GM12891 (cell line): ENCODE measurements at regions not wholly inside any gene's neighbourhood (a gene's known extent, or its start where the extent isn't known, plus 50 kb on each side); places are given as distances from the start of the nearest gene placed in this dataset.

Experiments
- DNase-seq: peaks from one replicate; pipeline ENCODE4 v3.0.0; 2011; ENCODE audit warnings: low spot score; ENCODE audit not compliant: insufficient read length
- FAIRE-seq: peaks from 2 replicates; lab custom pipeline; 2011; peaks lifted over from hg19 to GRCh38; lab: Jason Lieb, UNC
- PAX5 ChIP-seq: IDR thresholded peaks from 2 replicates; pipeline ENCODE4 v1.6.1; 2011; ENCODE audit warnings: low read length, moderate library complexity, mild to moderate bottlenecking; ENCODE audit not compliant: insufficient read depth, severe bottlenecking
- POLR2A ChIP-seq: IDR thresholded peaks from 2 replicates; pipeline ENCODE4 v1.6.1; 2011; ENCODE audit warnings: low read depth, low read length, control low read depth
- POLR2AphosphoS5 ChIP-seq: IDR thresholded peaks from 2 replicates; pipeline ENCODE4 v1.6.1; 2011; ENCODE audit warnings: low read depth, low read length, control low read depth
- POU2F2 ChIP-seq: IDR thresholded peaks from 2 replicates; pipeline ENCODE4 v1.6.1; 2011; ENCODE audit warnings: low read depth, mild to moderate bottlenecking, control low read depth, low read length, moderate library complexity
- SPI1 ChIP-seq: IDR thresholded peaks from 2 replicates; pipeline ENCODE4 v1.6.1; 2011; ENCODE audit warnings: low read depth, low read length, control low read depth
- TAF1 ChIP-seq: IDR thresholded peaks from 2 replicates; pipeline ENCODE4 v1.6.1; 2011; ENCODE audit warnings: low read depth, low read length, control low read depth

DNA sequence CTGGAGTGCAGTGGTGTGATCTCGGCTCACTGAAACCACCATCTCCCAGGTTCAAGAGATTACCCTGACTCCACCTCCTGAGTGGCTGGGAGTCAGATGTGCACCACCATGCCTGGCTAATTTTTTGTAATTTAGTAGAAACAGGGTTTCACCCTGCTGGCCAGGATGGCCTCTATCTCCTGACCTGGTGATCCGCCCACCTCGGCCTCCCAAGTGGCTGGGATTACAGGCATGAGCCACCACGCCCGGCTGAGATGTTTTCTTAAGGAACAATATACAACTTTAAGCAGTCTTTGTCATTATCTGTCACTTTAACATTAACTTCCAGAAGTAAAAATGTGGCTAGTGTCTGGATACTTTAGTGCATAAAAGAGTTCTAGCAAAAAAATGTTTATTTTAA, 272.6 kb upstream of the FAT3 start:
- DNase-seq (no peak), FAIRE-seq (no peak)
- TF ChIP-seq POLR2AphosphoS5 = no peak
- no peak for TF ChIP-seq TAF1
- no peak for TF ChIP-seq SPI1
- TF ChIP-seq POU2F2 = no peak
- TF ChIP-seq POLR2A = no peak
- no peak for TF ChIP-seq PAX5

DNA sequence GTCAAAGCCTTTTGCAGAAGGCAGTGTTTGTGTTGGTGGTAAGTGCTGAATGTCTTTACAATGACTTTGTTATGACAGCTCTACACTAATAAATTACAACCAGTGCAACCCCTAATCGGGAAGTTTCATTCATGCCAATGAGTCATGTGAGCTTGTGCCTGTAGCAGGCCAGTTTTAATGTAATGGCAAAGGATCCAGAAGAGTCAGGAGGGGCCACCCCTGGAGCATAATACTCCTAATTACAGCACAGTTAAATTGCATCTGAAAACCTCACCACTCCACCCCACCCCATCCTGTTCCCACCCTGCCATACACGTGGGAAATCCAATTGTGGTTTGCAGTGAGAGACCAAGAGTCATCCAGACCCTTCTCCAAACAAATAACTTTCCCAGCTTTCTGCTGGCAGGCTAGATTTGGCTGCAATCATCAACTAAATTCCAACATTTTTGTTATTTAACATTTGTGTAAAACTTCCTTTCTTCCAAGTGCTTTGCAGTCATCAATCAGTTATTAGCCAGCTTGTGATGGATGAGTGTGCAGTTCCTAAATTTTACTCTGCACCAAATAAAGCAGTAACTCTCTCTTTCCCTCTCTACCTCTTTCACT, 277.3 kb upstream of the FAT3 start:
- DNase-seq (no peak), FAIRE-seq (no peak)
- TF ChIP-seq POLR2AphosphoS5 = no peak

DNA sequence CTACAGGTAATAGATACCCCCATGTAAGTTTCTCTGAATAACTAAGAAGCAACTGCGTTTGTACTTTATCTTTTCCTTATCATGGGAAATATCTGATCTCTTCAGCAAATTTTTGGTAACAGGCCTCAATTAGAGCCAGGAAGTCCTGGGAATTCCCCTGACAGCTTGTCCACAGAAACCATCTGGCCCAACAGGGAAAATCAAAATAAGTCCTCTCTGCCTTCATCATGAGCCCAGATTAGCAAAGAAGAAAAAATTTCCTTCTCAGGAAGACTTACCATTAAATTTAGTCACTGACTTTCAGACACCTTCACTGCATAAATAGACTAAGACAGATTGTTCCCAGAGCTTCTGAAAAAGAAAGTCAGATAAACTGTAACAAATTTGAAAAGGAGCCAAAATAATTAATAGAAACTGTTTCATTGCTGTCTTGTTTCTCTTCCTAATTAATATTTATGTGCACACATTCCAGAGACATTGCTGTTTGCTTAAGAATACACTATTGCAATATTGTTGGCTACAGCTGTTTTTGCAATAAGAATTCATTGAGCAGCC, 278.1 kb upstream of the FAT3 start:
- DNase-seq (no peak), FAIRE-seq (no peak)
- TF ChIP-seq POLR2A = no peak

DNA sequence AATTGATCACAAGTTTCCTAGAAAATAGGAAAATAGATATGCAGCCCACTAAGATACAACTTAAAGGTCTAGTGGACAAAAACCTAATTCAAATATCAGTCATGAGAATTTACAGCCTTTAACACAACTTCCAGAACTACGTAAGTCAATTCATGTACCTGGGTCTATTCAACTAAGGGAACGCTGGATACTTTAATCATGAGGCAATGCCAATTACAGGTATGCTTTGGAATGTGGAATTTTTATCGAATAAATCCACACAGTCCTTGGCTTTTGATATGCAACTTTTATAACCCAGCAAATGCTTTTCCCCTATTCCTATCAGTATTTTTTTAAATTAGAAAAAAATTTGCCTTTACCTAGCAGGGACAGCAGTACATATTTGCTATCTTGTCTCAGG, 289.5 kb upstream of the FAT3 start:
- FAIRE-seq (no peak), DNase-seq (no peak)
- TF ChIP-seq PAX5 (no peak), POLR2AphosphoS5 (no peak), POLR2A (no peak), TAF1 (no peak)

DNA sequence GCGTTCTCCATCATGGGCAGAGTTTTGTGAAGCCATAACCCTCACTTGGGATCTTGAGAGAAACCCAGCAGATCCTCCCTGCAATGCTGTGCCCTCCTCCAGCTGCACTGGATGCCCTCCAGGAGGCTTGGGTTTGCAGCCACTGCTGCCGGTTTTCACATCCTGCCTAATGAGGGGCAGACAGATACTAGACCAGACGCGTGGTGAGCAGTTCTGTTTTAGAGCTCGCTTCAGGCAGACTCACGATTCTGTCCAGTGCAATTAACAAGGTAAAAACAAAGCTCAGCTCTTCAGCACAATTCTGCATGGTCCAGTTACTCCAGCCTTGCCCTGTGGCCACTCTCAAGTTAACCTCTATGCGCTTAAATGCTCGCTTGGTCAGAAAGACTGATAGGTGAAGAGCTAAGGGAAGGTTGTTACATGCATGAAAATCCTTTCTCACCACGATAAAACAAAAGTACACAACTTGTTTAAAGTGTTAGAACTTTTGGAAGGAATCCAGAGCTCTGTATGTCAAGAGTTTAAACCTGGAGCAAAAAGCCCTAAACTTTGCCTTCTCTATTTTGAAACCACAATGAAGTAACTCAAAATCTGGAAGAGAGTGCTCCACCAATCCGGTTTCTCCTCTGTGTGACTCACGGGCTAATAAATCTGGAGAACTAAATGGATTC, 292.3 kb upstream of the FAT3 start:
- no peak for TF ChIP-seq SPI1
- TF ChIP-seq POLR2AphosphoS5 = no peak
- no peak for TF ChIP-seq TAF1
- no peak for FAIRE-seq
- no peak for DNase-seq

DNA sequence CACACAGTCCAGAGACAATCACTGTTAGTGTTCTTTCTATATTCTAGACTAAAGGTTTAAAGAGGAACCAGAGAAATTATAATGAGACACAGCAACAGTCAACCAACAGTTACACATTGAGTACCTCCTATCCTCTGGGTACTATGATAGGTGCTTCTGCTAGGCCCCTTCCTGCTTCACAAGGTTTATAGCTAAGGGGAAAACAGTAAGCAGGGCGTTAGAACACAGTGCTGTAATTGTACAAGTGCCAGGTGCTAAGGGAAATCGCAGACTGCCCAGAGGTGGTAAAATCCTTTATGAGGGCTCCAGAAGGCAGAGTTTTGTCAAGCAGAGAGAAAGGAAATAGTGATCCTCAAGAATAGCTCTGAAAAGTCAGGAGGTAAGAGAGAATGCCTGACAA, 297.2 kb upstream of the FAT3 start:
- FAIRE-seq (no peak), DNase-seq (no peak)
- TF ChIP-seq TAF1 = no peak
- TF ChIP-seq POLR2AphosphoS5 = no peak
- TF ChIP-seq POLR2A = no peak

DNA sequence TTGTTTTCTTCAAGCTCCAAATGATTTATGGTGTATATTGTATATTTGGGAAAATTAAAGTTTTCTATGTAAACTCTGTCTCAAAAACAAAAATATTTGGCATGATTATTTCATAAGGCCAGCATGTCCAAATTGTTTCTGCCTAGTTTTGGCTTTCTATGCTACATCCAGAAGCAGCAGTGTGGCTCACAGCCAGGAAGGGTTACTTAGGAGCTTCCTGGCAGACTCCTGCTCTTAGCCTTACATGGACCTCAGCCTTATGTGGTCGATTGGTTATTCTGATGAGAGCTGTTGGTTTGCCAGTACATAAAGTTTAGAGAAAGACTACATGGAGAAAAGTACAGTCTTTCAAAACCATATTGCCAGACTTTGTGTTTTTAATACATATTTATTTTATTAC, 297.7 kb upstream of the FAT3 start:
- no peak for DNase-seq
- FAIRE-seq = no peak
- TF ChIP-seq SPI1 (no peak), TAF1 (no peak), POU2F2 (no peak), POLR2AphosphoS5 (no peak), PAX5 (no peak), POLR2A (no peak)

- DNase-seq (no peak), FAIRE-seq (no peak)
- TF ChIP-seq PAX5 = no peak
- no peak for TF ChIP-seq POU2F2
- TF ChIP-seq POLR2A = no peak
- TF ChIP-seq POLR2AphosphoS5 = no peak
- no peak for TF ChIP-seq TAF1
- no peak for TF ChIP-seq SPI1
Measured at GRCh38 chr11:91922846-91923245, 301.8 kb upstream of the FAT3 start.

- no peak for DNase-seq
- TF ChIP-seq TAF1 (no peak), POLR2AphosphoS5 (no peak), POLR2A (no peak), PAX5 (no peak), SPI1 (no peak), POU2F2 (no peak)
- no peak for FAIRE-seq
Measured at GRCh38 chr11:91921974-91922373, 302.6 kb upstream of the FAT3 start.

DNA sequence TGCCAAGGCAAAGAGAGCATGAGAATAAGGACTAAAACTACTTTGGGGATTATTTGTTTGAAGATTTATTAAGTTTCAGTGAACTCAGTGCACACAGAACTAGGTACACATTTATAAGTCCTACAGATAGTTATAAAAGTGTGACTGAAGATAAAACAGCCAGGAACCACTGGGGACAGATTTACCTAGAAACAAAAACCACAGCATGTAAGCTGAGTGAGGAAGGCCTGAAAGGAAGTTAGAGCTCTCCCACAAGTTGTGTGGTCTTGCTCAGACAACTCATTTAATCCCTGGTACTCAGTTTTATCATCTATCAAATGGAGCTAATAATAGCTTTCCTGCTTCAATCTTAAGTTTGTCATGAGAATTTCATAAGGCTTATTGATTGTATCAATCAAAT, 311.2 kb upstream of the FAT3 start:
- FAIRE-seq (no peak), DNase-seq (no peak)
- TF ChIP-seq PAX5 (no peak), SPI1 (no peak), POLR2AphosphoS5 (no peak), POU2F2 (no peak), TAF1 (no peak), POLR2A (no peak)

GRCh38 chr11:91912322-91912721, 312.3 kb upstream of the FAT3 start:
- no peak for DNase-seq
- TF ChIP-seq POU2F2 (no peak), POLR2AphosphoS5 (no peak), PAX5 (no peak), SPI1 (no peak), POLR2A (no peak), TAF1 (no peak)
- FAIRE-seq = no peak
